DND-41 (cell line): ENCODE measurements at regions not wholly inside any gene's neighbourhood (a gene's known extent, or its start where the extent isn't known, plus 50 kb on each side); places are given as distances from the start of the nearest gene placed in this dataset.

Experiments used
- CTCF ChIP-seq: IDR thresholded peaks from 2 replicates; pipeline ENCODE4 v1.5.1; 2012; ENCODE audit warnings: borderline replicate concordance, low read length, moderate library complexity, mild to moderate bottlenecking; ENCODE audit not compliant: poor library complexity, severe bottlenecking; ENCODE audit errors: extremely low read depth
- EZH2 ChIP-seq: IDR thresholded peaks from 3 replicates; pipeline ENCODE4 v1.6.1; 2012; ENCODE audit warnings: borderline replicate concordance, low read depth, mild to moderate bottlenecking, moderate library complexity, low read length, inconsistent platforms; ENCODE audit not compliant: severe bottlenecking

- TF ChIP-seq CTCF = no peak
- TF ChIP-seq EZH2 = no peak
These were observed 239.5 kb downstream of the BUD13 start for GRCh38 chr11:116533186-116533825.
